Caco-2 (cell line): ENCODE measurements at regions not wholly inside any gene's neighbourhood (a gene's known extent, or its start where the extent isn't known, plus 50 kb on each side); places are given as distances from the start of the nearest gene placed in this dataset.

Experiments used
- BruUV-seq: library from RNA; stranded (reverse); fragments of 400-500 nt; replicated peaks from 2 replicates; lab custom pipeline; 2021; lab: Mats Ljungman, UMichigan
- CTCF ChIA-PET: fragments of 300-600 bp; sonication (Branson Sonifier 250); formaldehyde crosslinking; loops from one replicate; lab custom pipeline; 2022; ENCODE audit warnings: antibody characterized with exemption; lab: Charles Lee
- POLR2A ChIA-PET: fragments of 300-600 bp; sonication (Branson Sonifier 250); formaldehyde crosslinking; loops from one replicate; lab custom pipeline; 2022; ENCODE audit warnings: antibody characterized with exemption; lab: Charles Lee
- DNase-seq, 2 experiments: peaks; one replicate each; pipeline versions ENCODE4 v3.0.0 to v3.0.0-alpha.2; 2020 to 2022
- H3K27me3 ChIP-seq: replicated peaks from 2 replicates; pipeline ENCODE4 v1.6.0; 2011; ENCODE audit warnings: low read length; ENCODE audit not compliant: control insufficient read depth, insufficient read depth
- H3K36me3 ChIP-seq: 2 replicates; pipeline ENCODE4 v1.5.1; 2011; ENCODE audit warnings: low read length; ENCODE audit not compliant: control insufficient read depth, insufficient read depth
- H3K4me1 ChIP-seq: fragments of 250-450 bp; sonication (Bioruptor Pico); 2 replicates; pipeline ENCODE4 v1.5.1; 2020; ENCODE audit warnings: mild to moderate bottlenecking
- H3K4me3 ChIP-seq: 2 replicates; pipeline ENCODE4 v1.5.1; 2011; ENCODE audit warnings: low read depth, mild to moderate bottlenecking, control low read depth, low read length
- H3K9me3 ChIP-seq: fragments of 250-450 bp; sonication (Bioruptor Pico); 2 replicates; pipeline ENCODE4 v1.5.1; 2020; ENCODE audit warnings: mild to moderate bottlenecking, moderate library complexity
- H3K27ac Mint-ChIP-seq: one replicate; pipeline ENCODE4 v1.8.0; 2022; ENCODE audit warnings: mixed read lengths; ENCODE audit not compliant: unreplicated experiment
- H3K27me3 Mint-ChIP-seq: one replicate; pipeline ENCODE4 v1.8.0; 2022; ENCODE audit warnings: mixed read lengths; ENCODE audit not compliant: insufficient read depth, unreplicated experiment
- H3K36me3 Mint-ChIP-seq: one replicate; pipeline ENCODE4 v1.8.0; 2022; ENCODE audit warnings: mild to moderate bottlenecking, mixed read lengths; ENCODE audit not compliant: insufficient read depth, unreplicated experiment
- H3K4me1 Mint-ChIP-seq: one replicate; pipeline ENCODE4 v1.8.0; 2022; ENCODE audit warnings: low read depth, mixed read lengths; ENCODE audit not compliant: unreplicated experiment
- H3K4me3 Mint-ChIP-seq: one replicate; pipeline ENCODE4 v1.8.0; 2022; ENCODE audit warnings: mild to moderate bottlenecking, moderate library complexity, mixed read lengths; ENCODE audit not compliant: unreplicated experiment
- H3K9me3 Mint-ChIP-seq: one replicate; pipeline ENCODE4 v1.8.0; 2022; ENCODE audit warnings: mixed read lengths; ENCODE audit not compliant: unreplicated experiment
- CTCF ChIP-seq, 2 experiments: fragments of 200-600 bp in 1 of 2; IDR thresholded peaks; 1 replicate in 1 of 2; 2 replicates in 1 of 2; pipeline versions ENCODE4 v1.5.1 to v1.8.0; 2011 to 2022; ENCODE audit warnings: antibody characterized with exemption in 1 of 2, control low read depth in 1 of 2, inconsistent platforms in 1 of 2, low read depth in 1 of 2, low read length in 1 of 2, mild to moderate bottlenecking in 1 of 2, moderate library complexity in 1 of 2; ENCODE audit not compliant: insufficient read depth in 1 of 2, severe bottlenecking in 1 of 2, unreplicated experiment in 1 of 2
- intact Hi-C: fragments of 100-400 bp; cut with micrococcal nuclease; formaldehyde crosslinking; loops from one replicate; pipeline ENCODE4 v1.10.0; 2022; ENCODE audit not compliant: unreplicated experiment

GRCh38 chr17:68695659-68696058 is 94.5 kb upstream of the FAM20A start:
- no peaks in the 10 kb centered on the region for H3K27me3 Mint-ChIP-seq
- DNase-seq, result no peak
- peaks cover 13% of the 10 kb centered on the region for H3K9me3 Mint-ChIP-seq
- ChIA-PET CTCF (interaction anchor here (0.6 kb wide), 1 partner anchor 229 kb away, joined by 5 read pairs; no protein-coding TSS in a partner anchor), POLR2A (no interaction called here)
- intact Hi-C loops, result no loop called here
- Histone ChIP-seq H3K27me3 (no peaks in the 10 kb centered on the region), H3K36me3 (no peaks in the 10 kb centered on the region), H3K4me3 (no peak overlapping the region), H3K4me1 (peaks cover 23% of the 10 kb centered on the region), H3K9me3 (no peaks in the 10 kb centered on the region; the same call in 1 of the 2 replicates)
- no peak for TF ChIP-seq CTCF (IDR thresholded peaks at IDR 0.05; ENCODE audit: insufficient read depth in 1 of 2, low read depth in 1 of 2, low read length in 1 of 2, severe bottlenecking in 1 of 2, unreplicated experiment in 1 of 2)
- peaks cover 10% of the 10 kb centered on the region for H3K4me1 Mint-ChIP-seq
- no peak overlapping the region for H3K27ac Mint-ChIP-seq
- H3K4me3 Mint-ChIP-seq, result no peak overlapping the region
- no TSS peak for BruUV-seq
- no peaks in the 10 kb centered on the region for H3K36me3 Mint-ChIP-seq

- POLR2A ChIA-PET, result no interaction called here
- Histone ChIP-seq H3K27me3 (no peaks in the 10 kb centered on the region), H3K9me3 (no peaks in the 10 kb centered on the region; the same call in 1 of the 2 replicates), H3K4me3 (no peak overlapping the region), H3K4me1 (peaks cover 18% of the 10 kb centered on the region), H3K36me3 (no peaks in the 10 kb centered on the region)
- CTCF ChIA-PET, result interaction anchor here (0.6 kb wide), 1 partner anchor 228 kb away, joined by 5 read pairs; no protein-coding TSS in a partner anchor
- TF ChIP-seq CTCF (IDR thresholded peaks at IDR 0.05; ENCODE audit: insufficient read depth in 1 of 2, low read depth in 1 of 2, low read length in 1 of 2, severe bottlenecking in 1 of 2, unreplicated experiment in 1 of 2), result no peak
- no peak overlapping the region for H3K27ac Mint-ChIP-seq
- no peak overlapping the region for H3K4me3 Mint-ChIP-seq
- peaks cover 9% of the 10 kb centered on the region for H3K4me1 Mint-ChIP-seq
- intact Hi-C loops, result no loop called here
- DNase-seq, result no peak
- peaks cover 13% of the 10 kb centered on the region for H3K9me3 Mint-ChIP-seq
- no peaks in the 10 kb centered on the region for H3K27me3 Mint-ChIP-seq
- H3K36me3 Mint-ChIP-seq, result no peaks in the 10 kb centered on the region
- BruUV-seq, result no TSS peak
Measured at GRCh38 chr17:68694791-68695485, 93.8 kb upstream of the FAM20A start.

GRCh38 chr17:68693896-68694295 is 92.7 kb upstream of the FAM20A start:
- Mint-ChIP-seq H3K9me3 (peaks cover 13% of the 10 kb centered on the region), H3K27me3 (no peaks in the 10 kb centered on the region), H3K4me1 (peaks cover 9% of the 10 kb centered on the region), H3K36me3 (no peaks in the 10 kb centered on the region), H3K4me3 (no peak overlapping the region), H3K27ac (no peak overlapping the region)
- no peak for DNase-seq
- no peak for TF ChIP-seq CTCF (IDR thresholded peaks at IDR 0.05; ENCODE audit: insufficient read depth in 1 of 2, low read depth in 1 of 2, low read length in 1 of 2, severe bottlenecking in 1 of 2, unreplicated experiment in 1 of 2)
- no TSS peak for BruUV-seq
- Histone ChIP-seq H3K4me1 (peaks cover 17% of the 10 kb centered on the region), H3K36me3 (no peaks in the 10 kb centered on the region), H3K27me3 (no peaks in the 10 kb centered on the region), H3K4me3 (no peak overlapping the region), H3K9me3 (no peaks in the 10 kb centered on the region)
- POLR2A ChIA-PET, result no interaction called here
- CTCF ChIA-PET, result no interaction called here
- intact Hi-C loops, result no loop called here
